ENCODE measurements at regions not wholly inside any gene's neighbourhood (a gene's known extent, or its start where the extent isn't known, plus 50 kb on each side); places are given as distances from the start of the nearest gene placed in this dataset.

DNA sequence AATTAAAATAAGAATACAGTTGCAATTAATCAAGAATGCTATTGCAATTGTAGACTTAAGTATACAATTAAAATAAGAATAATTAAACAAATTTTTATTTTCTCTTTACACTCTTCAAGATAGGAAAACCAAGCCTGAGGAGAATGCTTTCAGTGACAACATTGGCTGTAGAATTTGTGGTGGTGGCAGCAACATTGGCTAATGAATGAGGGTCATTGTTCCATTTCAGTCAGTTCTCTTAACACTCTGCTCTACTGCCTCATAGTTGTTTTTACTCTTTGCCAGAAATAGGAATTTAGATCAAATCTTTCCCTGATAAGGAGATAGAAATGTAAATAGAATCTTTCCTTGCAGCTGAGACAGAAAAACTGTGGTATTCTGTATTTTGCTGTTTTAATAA lies 391.6 kb downstream of the PCDH20 start:
- no peak overlapping the region for H3K9ac ChIP-seq (ENCODE audit: control insufficient read depth, insufficient read depth, low read length)
- H2AFZ ChIP-seq (ENCODE audit: control insufficient read depth, low read depth, low read length): no peak overlapping the region
- H3K27me3 ChIP-seq (replicated peaks in 1 of 2; ENCODE audit: control insufficient read depth in 2 of 2, insufficient read depth in 2 of 2, low read length in 1 of 2): no peaks in the 10 kb centered on the region
- ATAC-seq (no peak), FAIRE-seq (no peak), DNase-seq (ENCODE audit: low read depth, low spot score) (no peak)
- H4K20me1 ChIP-seq (ENCODE audit: control insufficient read depth, insufficient read depth): no peaks in the 10 kb centered on the region
- no peaks in the 10 kb centered on the region for H3K79me2 ChIP-seq (ENCODE audit: control insufficient read depth, insufficient read depth, low read length)
- no TSS peak for BruUV-seq (replicated peaks)
- no peaks in the 10 kb centered on the region for H3K9me3 ChIP-seq (replicated peaks; ENCODE audit: control insufficient read depth, insufficient read depth, low read length)
- H3K27ac ChIP-seq (ENCODE audit: control insufficient read depth, insufficient read depth): no peak overlapping the region
- in situ Hi-C loops (cut with MboI): no loop called here
- H3K4me2 ChIP-seq (ENCODE audit: control insufficient read depth, insufficient read depth): no peak overlapping the region
- POLR2A ChIA-PET: no interaction called here
- no peaks in the 10 kb centered on the region for H3K4me1 ChIP-seq (ENCODE audit: control insufficient read depth, insufficient read depth, low read length)
- RAD21 ChIA-PET (ENCODE audit: unreplicated experiment): no interaction called here
- SMC1A ChIA-PET (ENCODE audit: uncharacterized antibody, unreplicated experiment): no interaction called here
- intact Hi-C loops (cut with micrococcal nuclease; ENCODE audit: unreplicated experiment): no loop called here
- TF ChIP-seq, protein P1, sequence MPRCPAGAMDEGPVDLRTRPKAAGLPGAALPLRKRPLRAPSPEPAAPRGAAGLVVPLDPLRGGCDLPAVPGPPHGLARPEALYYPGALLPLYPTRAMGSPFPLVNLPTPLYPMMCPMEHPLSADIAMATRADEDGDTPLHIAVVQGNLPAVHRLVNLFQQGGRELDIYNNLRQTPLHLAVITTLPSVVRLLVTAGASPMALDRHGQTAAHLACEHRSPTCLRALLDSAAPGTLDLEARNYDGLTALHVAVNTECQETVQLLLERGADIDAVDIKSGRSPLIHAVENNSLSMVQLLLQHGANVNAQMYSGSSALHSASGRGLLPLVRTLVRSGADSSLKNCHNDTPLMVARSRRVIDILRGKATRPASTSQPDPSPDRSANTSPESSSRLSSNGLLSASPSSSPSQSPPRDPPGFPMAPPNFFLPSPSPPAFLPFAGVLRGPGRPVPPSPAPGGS (IDR thresholded peaks at IDR 0.05; ENCODE audit: borderline replicate concordance, insufficient read depth, low read depth, low read length, poor library complexity, severe bottlenecking): no peak
- TF ChIP-seq NBN (IDR thresholded peaks at IDR 0.05): no peak
- TF ChIP-seq YY1 (IDR thresholded peaks at IDR 0.05; ENCODE audit: low read depth, low read length): no peak
- no peak for TF ChIP-seq IKZF1 (conservative IDR thresholded peaks at IDR 0.05)
- TF ChIP-seq, protein P2, sequence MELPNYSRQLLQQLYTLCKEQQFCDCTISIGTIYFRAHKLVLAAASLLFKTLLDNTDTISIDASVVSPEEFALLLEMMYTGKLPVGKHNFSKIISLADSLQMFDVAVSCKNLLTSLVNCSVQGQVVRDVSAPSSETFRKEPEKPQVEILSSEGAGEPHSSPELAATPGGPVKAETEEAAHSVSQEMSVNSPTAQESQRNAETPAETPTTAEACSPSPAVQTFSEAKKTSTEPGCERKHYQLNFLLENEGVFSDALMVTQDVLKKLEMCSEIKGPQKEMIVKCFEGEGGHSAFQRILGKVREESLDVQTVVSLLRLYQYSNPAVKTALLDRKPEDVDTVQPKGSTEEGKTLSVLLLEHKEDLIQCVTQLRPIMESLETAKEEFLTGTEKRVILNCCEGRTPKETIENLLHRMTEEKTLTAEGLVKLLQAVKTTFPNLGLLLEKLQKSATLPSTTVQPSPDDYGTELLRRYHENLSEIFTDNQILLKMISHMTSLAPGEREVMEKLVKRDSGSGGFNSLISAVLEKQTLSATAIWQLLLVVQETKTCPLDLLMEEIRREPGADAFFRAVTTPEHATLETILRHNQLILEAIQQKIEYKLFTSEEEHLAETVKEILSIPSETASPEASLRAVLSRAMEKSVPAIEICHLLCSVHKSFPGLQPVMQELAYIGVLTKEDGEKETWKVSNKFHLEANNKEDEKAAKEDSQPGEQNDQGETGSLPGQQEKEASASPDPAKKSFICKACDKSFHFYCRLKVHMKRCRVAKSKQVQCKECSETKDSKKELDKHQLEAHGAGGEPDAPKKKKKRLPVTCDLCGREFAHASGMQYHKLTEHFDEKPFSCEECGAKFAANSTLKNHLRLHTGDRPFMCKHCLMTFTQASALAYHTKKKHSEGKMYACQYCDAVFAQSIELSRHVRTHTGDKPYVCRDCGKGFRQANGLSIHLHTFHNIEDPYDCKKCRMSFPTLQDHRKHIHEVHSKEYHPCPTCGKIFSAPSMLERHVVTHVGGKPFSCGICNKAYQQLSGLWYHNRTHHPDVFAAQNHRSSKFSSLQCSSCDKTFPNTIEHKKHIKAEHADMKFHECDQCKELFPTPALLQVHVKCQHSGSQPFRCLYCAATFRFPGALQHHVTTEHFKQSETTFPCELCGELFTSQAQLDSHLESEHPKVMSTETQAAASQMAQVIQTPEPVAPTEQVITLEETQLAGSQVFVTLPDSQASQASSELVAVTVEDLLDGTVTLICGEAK (IDR thresholded peaks at IDR 0.05; ENCODE audit: borderline replicate concordance): no peak
- TF ChIP-seq ATF7 (IDR thresholded peaks at IDR 0.05; ENCODE audit: low read depth): no peak
- no peak for TF ChIP-seq PAX5 (IDR thresholded peaks at IDR 0.05; ENCODE audit: borderline replicate concordance, low read depth, low read length)
- no peak for TF ChIP-seq SUPT20H (IDR thresholded peaks at IDR 0.05; ENCODE audit: borderline replicate concordance, control insufficient read depth, low read depth, low read length)
- no peak for TF ChIP-seq POU2F2 (IDR thresholded peaks at IDR 0.05; ENCODE audit: borderline replicate concordance, low read depth, low read length)
- no peak for TF ChIP-seq LARP7 (IDR thresholded peaks at IDR 0.05)
- no peak for TF ChIP-seq POLR2A (IDR thresholded peaks at IDR 0.05; ENCODE audit: low read depth, low read length)
- TF ChIP-seq, protein P3, sequence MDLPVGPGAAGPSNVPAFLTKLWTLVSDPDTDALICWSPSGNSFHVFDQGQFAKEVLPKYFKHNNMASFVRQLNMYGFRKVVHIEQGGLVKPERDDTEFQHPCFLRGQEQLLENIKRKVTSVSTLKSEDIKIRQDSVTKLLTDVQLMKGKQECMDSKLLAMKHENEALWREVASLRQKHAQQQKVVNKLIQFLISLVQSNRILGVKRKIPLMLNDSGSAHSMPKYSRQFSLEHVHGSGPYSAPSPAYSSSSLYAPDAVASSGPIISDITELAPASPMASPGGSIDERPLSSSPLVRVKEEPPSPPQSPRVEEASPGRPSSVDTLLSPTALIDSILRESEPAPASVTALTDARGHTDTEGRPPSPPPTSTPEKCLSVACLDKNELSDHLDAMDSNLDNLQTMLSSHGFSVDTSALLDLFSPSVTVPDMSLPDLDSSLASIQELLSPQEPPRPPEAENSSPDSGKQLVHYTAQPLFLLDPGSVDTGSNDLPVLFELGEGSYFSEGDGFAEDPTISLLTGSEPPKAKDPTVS (IDR thresholded peaks at IDR 0.05; ENCODE audit: low read depth, low read length): no peak
- TF ChIP-seq HDAC2 (IDR thresholded peaks at IDR 0.05): no peak
- no peaks in the 10 kb centered on the region for H3K36me3 ChIP-seq (ENCODE audit: control insufficient read depth in 2 of 2, insufficient read depth in 2 of 2, low read length in 1 of 2)
- CTCF ChIA-PET: no interaction called here
- no peak overlapping the region for H3K4me3 ChIP-seq

All from GM12878 (cell line).